ENCODE measurements at regions not wholly inside any gene's neighbourhood (a gene's known extent, or its start where the extent isn't known, plus 50 kb on each side); places are given as distances from the start of the nearest gene placed in this dataset.

DNA sequence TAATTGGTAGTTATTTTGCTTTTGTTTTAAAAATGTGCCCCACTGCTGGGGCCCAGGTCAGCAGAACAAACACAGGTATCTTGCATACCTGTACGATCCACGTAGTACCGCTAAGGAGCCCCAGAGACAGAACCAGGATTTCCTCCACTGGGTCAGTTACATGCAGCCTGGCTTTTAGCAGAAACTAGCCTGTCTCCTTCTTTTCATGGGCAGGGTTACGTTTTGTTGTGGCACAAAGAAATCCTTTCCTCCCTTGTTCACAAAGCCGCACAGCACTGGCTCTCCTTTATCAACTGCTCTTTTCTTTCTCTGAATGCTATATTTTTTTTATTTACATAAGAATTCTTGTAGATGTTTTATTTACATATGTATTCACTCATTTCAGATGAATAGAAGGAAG lies 190.3 kb upstream of the POU3F2 start:
- Histone ChIP-seq H3K27me3 (replicated peaks in 1 of 4; ENCODE audit: control insufficient read depth in 3 of 4, extremely low read depth in 1 of 4, insufficient read depth in 3 of 4, low read length in 3 of 4) (no peaks in the 10 kb centered on the region), H3K4ac (replicated peaks; ENCODE audit: insufficient read length, low read depth, low read length) (no peak overlapping the region), H2BK120ac (replicated peaks; ENCODE audit: low read depth, low read length) (no peak overlapping the region), H3K27ac (ENCODE audit: low read depth, low read length) (no peak overlapping the region), H3K36me3 (ENCODE audit: control insufficient read depth in 2 of 4, insufficient read depth in 4 of 4, low read length in 3 of 4) (no peaks in the 10 kb centered on the region), H3K14ac (ENCODE audit: insufficient read length) (no peak overlapping the region), H3K9ac (replicated peaks in 1 of 4; ENCODE audit: extremely low read depth in 1 of 4, low read depth in 3 of 4, low read length in 3 of 4) (no peak overlapping the region), H3K23me2 (ENCODE audit: low read depth, low read length) (no peaks in the 10 kb centered on the region), H2BK12ac (ENCODE audit: low read depth, low read length) (no peak overlapping the region), H3K18ac (ENCODE audit: extremely low read depth, low read length) (no peak overlapping the region), H2AFZ (ENCODE audit: low read length) (0 out of 2 replicates have a peak overlapping the region, but pooled peaks have one; percentile 54), H4K20me1 (replicated peaks in 1 of 2; ENCODE audit: control insufficient read depth in 1 of 2, insufficient read depth in 2 of 2, low read length in 2 of 2) (no peaks in the 10 kb centered on the region), H3K56ac (replicated peaks; ENCODE audit: insufficient read length, low read depth, low read length) (no peak overlapping the region), H4K91ac (replicated peaks; ENCODE audit: insufficient read length, low read length) (no peak overlapping the region), H3K4me3 (ENCODE audit: extremely low read depth in 1 of 4, insufficient read depth in 2 of 4, low read depth in 3 of 4, low read length in 4 of 4) (peak overlapping the region in 1 of 4 experiments; percentile 24; a peak in 1 of 8 replicates), H2AK5ac (ENCODE audit: low read depth, low read length) (no peak overlapping the region), H2BK15ac (ENCODE audit: low read length) (no peak overlapping the region), H3K23ac (ENCODE audit: insufficient read length) (no peak overlapping the region), H2BK20ac (ENCODE audit: low read length) (no peak overlapping the region), H2BK5ac (ENCODE audit: low read depth, low read length) (no peak overlapping the region), H3K9me3 (ENCODE audit: insufficient read depth in 2 of 2, low read depth in 1 of 2, low read length in 1 of 2) (no peaks in the 10 kb centered on the region), H3K4me2 (ENCODE audit: insufficient read depth in 1 of 2, low read depth in 2 of 2, low read length in 2 of 2) (peak overlapping the region in 1 of 2 experiments; percentile 30; a peak in 2 of 4 replicates), H4K5ac (ENCODE audit: insufficient read length, low read depth, low read length) (peak overlapping the region; percentile 31), H3K79me1 (ENCODE audit: low read depth, low read length) (no peaks in the 10 kb centered on the region), H3K79me2 (ENCODE audit: control insufficient read depth in 1 of 2, insufficient read depth in 2 of 2, low read length in 2 of 2) (no peaks in the 10 kb centered on the region), H4K8ac (ENCODE audit: extremely low read depth, insufficient read depth, low read length) (no peak overlapping the region), H3K4me1 (replicated peaks in 1 of 4; ENCODE audit: control insufficient read depth in 3 of 4, insufficient read depth in 4 of 4, low read length in 3 of 4) (peaks cover 4 to 16% (median 8%) of the 10 kb centered on the region in 4 experiments; a peak in 6 of 7 replicates)
- FAIRE-seq (no peak), DNase-seq (ENCODE audit: low read depth in 1 of 2, low spot score in 2 of 2) (no peak)
- CTCF ChIA-PET (ENCODE audit: partially characterized antibody), result no interaction called here
- POLR2A ChIA-PET (ENCODE audit: partially characterized antibody), result no interaction called here
- WGBS, 2 experiments (ENCODE audit: extremely low coverage in 1 of 2, insufficient coverage in 1 of 2, insufficient read length in 1 of 2, insufficient replicate concordance in 2 of 2, low coverage in 1 of 2, low lambda C conversion rate in 2 of 2, missing lambda C conversion rate in 1 of 2), result 22% methylated on average over 5 of the region's 5 CpGs; no CpG with 5 or more reads in 1 of the 2 experiments
- TF ChIP-seq, protein P1, sequence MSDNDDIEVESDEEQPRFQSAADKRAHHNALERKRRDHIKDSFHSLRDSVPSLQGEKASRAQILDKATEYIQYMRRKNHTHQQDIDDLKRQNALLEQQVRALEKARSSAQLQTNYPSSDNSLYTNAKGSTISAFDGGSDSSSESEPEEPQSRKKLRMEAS (IDR thresholded peaks at IDR 0.05), result no peak
- TF ChIP-seq RNF2 (IDR thresholded peaks at IDR 0.05; ENCODE audit: borderline replicate concordance, low read depth, low read length, missing control alignments, poor library complexity, severe bottlenecking), result no peak
- TF ChIP-seq TAF7 (optimal IDR thresholded peaks at IDR 0.05; ENCODE audit: borderline replicate concordance, low read depth, low read length), result no peak
- TF ChIP-seq, protein P2, sequence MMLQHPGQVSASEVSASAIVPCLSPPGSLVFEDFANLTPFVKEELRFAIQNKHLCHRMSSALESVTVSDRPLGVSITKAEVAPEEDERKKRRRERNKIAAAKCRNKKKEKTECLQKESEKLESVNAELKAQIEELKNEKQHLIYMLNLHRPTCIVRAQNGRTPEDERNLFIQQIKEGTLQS (IDR thresholded peaks at IDR 0.05; ENCODE audit: insufficient read depth, low read depth, low read length), result no peak
- no peak for TF ChIP-seq SIX5 (IDR thresholded peaks at IDR 0.05; ENCODE audit: low read depth, low read length)
- no peak for TF ChIP-seq RAD21 (IDR thresholded peaks at IDR 0.05 in 1 of 2, conservative IDR thresholded peaks at IDR 0.05 in 1 of 2; ENCODE audit: low read depth in 2 of 2, low read length in 2 of 2)
- no peak for TF ChIP-seq JUND (IDR thresholded peaks at IDR 0.05; ENCODE audit: low read length)
- no peak for TF ChIP-seq SIN3A (conservative IDR thresholded peaks at IDR 0.05 in 1 of 2, IDR thresholded peaks at IDR 0.05 in 1 of 2; ENCODE audit: low read depth in 1 of 2, low read length in 2 of 2)
- TF ChIP-seq EZH2 (IDR thresholded peaks at IDR 0.05; ENCODE audit: low read depth, low read length, severe bottlenecking), result no peak
- no peak for TF ChIP-seq HDAC2 (IDR thresholded peaks at IDR 0.05; ENCODE audit: borderline replicate concordance in 1 of 2, low read depth in 2 of 2, low read length in 2 of 2)
- TF ChIP-seq RFX5 (IDR thresholded peaks at IDR 0.05; ENCODE audit: borderline replicate concordance, low read depth, low read length), result no peak
- no peak for TF ChIP-seq RBBP5 (IDR thresholded peaks at IDR 0.05; ENCODE audit: borderline replicate concordance, low read depth, low read length)
